Thoracic aorta (tissue), 2 donors: ENCODE measurements at regions not wholly inside any gene's neighbourhood (a gene's known extent, or its start where the extent isn't known, plus 50 kb on each side); places are given as distances from the start of the nearest gene placed in this dataset.

Experiments used
- ATAC-seq: fragments of 150-250 bp; one replicate; pipeline ENCODE4 v1.8.0; 2017; ENCODE audit warnings: low read depth; ENCODE audit not compliant: insufficient number of reproducible peaks, low FRiP score
- DNase-seq: peaks from one replicate; pipeline ENCODE4 v3.0.0-alpha.2; 2020; ENCODE audit warnings: low spot score
- H3K27ac ChIP-seq, 2 donors: fragments of 200-600 bp; sonication (generic); 1 replicate in 1 of 2; 2 replicates in 1 of 2; pipeline ENCODE4 v1.5.1; 2016; ENCODE audit warnings: mild to moderate bottlenecking in 2 of 2, moderate library complexity in 2 of 2
- H3K27me3 ChIP-seq: fragments of 200-600 bp; sonication (generic); replicated peaks from 2 replicates; pipeline ENCODE4 v1.6.0; 2016; ENCODE audit warnings: mild to moderate bottlenecking; ENCODE audit not compliant: insufficient read depth
- H3K36me3 ChIP-seq: fragments of 200-600 bp; sonication (generic); one replicate; pipeline ENCODE4 v1.5.1; 2016
- H3K4me1 ChIP-seq, 2 donors: fragments of 200-600 bp; sonication (generic); 1 replicate in 1 of 2; 2 replicates in 1 of 2; pipeline versions ENCODE4 v1.5.1 to v1.6.0; 2016; ENCODE audit warnings: low read depth in 2 of 2, mild to moderate bottlenecking in 1 of 2; ENCODE audit not compliant: control insufficient read depth in 1 of 2
- H3K4me3 ChIP-seq: fragments of 200-600 bp; sonication (generic); 2 replicates; pipeline ENCODE4 v1.5.1; 2016; ENCODE audit warnings: mild to moderate bottlenecking
- H3K9me3 ChIP-seq: fragments of 200-600 bp; sonication (generic); 2 replicates; pipeline ENCODE4 v1.5.1; 2016
- CTCF ChIP-seq: fragments of 200-600 bp; sonication (generic); IDR thresholded peaks from one replicate; pipeline ENCODE4 v1.5.1; 2019; ENCODE audit warnings: antibody characterized with exemption

GRCh38 chr6:81451787-81452186 lies 300.7 kb downstream of the TENT5A start:
- peaks cover 5 to 9% of the 10 kb centered on the region in 2 donors for H3K4me1 ChIP-seq
- H3K9me3 ChIP-seq: no peaks in the 10 kb centered on the region
- H3K4me3 ChIP-seq: no peak overlapping the region
- TF ChIP-seq CTCF: no peak
- ATAC-seq (no peak), DNase-seq (no peak)
- H3K36me3 ChIP-seq: no peaks in the 10 kb centered on the region
- H3K27ac ChIP-seq: no peak overlapping the region
- H3K27me3 ChIP-seq: no peaks in the 10 kb centered on the region

- no peak overlapping the region for H3K27ac ChIP-seq
- H3K4me3 ChIP-seq: no peak overlapping the region
- DNase-seq: no peak
- TF ChIP-seq CTCF: no peak
- H3K36me3 ChIP-seq: no peaks in the 10 kb centered on the region
- ATAC-seq: no peak
- no peaks in the 10 kb centered on the region for H3K27me3 ChIP-seq
- no peaks in the 10 kb centered on the region for H3K9me3 ChIP-seq
- peaks cover 0 to 13% of the 10 kb centered on the region in 2 donors for H3K4me1 ChIP-seq
Observed at GRCh38 chr6:81450180-81450579, 302.3 kb downstream of the TENT5A start.

GRCh38 chr6:81446509-81446908 lies 306.0 kb downstream of the TENT5A start:
- DNase-seq: no peak
- Histone ChIP-seq H3K9me3 (no peaks in the 10 kb centered on the region), H3K36me3 (no peaks in the 10 kb centered on the region), H3K27ac (no peak overlapping the region), H3K27me3 (no peaks in the 10 kb centered on the region), H3K4me3 (no peak overlapping the region), H3K4me1 (peaks cover 0 to 13% of the 10 kb centered on the region in 2 donors)
- no peak for TF ChIP-seq CTCF
- no peak for ATAC-seq

DNA sequence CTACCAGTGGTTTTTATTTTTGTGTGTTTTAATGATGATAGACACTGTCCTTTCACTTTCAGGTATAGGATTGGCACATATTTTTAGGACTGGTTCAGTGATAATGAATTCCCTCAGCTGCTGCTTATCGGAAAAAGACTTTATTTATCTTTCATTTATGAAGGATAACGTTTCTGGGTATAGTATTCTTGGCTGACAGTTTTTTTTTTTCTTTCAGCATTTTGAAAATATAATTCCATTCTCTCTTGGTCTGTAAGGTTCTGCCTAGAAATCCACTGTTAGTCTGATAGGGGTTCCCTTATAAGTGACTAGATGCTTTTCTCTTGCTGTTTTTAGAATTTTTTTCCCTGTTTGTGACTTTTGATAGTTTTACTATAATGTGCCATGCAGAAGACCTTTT lies 313.1 kb downstream of the TENT5A start:
- DNase-seq: no peak
- no peaks in the 10 kb centered on the region for H3K4me1 ChIP-seq
- TF ChIP-seq CTCF: no peak
- ATAC-seq: no peak
- H3K9me3 ChIP-seq: peaks cover 25% of the 10 kb centered on the region
- no peak overlapping the region for H3K27ac ChIP-seq
- no peak overlapping the region for H3K4me3 ChIP-seq
- no peaks in the 10 kb centered on the region for H3K27me3 ChIP-seq
- no peaks in the 10 kb centered on the region for H3K36me3 ChIP-seq

DNA sequence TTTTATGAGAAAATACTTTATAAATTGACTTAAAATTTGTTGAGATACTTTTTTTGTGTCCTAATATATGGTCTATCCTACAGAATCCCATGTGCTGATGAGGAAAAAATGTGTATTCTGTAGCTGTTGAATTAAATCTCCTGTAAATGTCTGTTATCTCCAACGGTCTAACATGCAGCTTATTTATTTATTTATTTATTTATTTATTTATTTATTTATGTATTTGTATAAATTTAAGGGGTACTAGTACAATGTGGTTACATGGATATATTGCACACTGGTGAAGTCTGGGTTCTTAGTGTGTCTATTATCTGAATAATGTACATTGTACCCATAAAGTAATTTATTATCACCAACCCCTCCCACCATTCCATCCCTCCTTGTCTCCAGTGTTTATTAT lies 315.5 kb downstream of the TENT5A start:
- peaks cover 25% of the 10 kb centered on the region for H3K9me3 ChIP-seq
- no peaks in the 10 kb centered on the region for H3K4me1 ChIP-seq
- DNase-seq (no peak), ATAC-seq (no peak)
- no peaks in the 10 kb centered on the region for H3K36me3 ChIP-seq
- no peak overlapping the region for H3K4me3 ChIP-seq
- no peaks in the 10 kb centered on the region for H3K27me3 ChIP-seq
- TF ChIP-seq CTCF: no peak
- H3K27ac ChIP-seq: no peak overlapping the region
